Karpas-422 (cell line): ENCODE measurements at regions not wholly inside any gene's neighbourhood (a gene's known extent, or its start where the extent isn't known, plus 50 kb on each side); places are given as distances from the start of the nearest gene placed in this dataset.

ENCODE experiments used
- DNase-seq: peaks from one replicate; pipeline ENCODE4 v3.0.0-alpha.2; 2015
- H2AFZ ChIP-seq: fragments of 200-600 bp; sonication (generic); 2 replicates; pipeline ENCODE4 v1.6.1; 2014; ENCODE audit warnings: antibody characterized with exemption, low read length, mixed read lengths
- H3K27ac ChIP-seq: fragments of 200-600 bp; sonication (generic); 2 replicates; pipeline ENCODE4 v1.5.1; 2014; ENCODE audit warnings: mild to moderate bottlenecking, low read length, moderate library complexity
- H3K27me3 ChIP-seq: fragments of 200-600 bp; sonication (generic); 2 replicates; pipeline ENCODE4 v1.6.1; 2014; ENCODE audit warnings: low read length, mixed read lengths
- H3K36me3 ChIP-seq: fragments of 200-600 bp; sonication (generic); 2 replicates; pipeline ENCODE4 v1.6.1; 2014; ENCODE audit warnings: low read length, mixed read lengths; ENCODE audit not compliant: insufficient read depth
- H3K4me1 ChIP-seq: fragments of 200-600 bp; sonication (generic); 2 replicates; pipeline ENCODE4 v1.6.1; 2014; ENCODE audit warnings: mild to moderate bottlenecking, low read length, mixed read lengths
- H3K4me2 ChIP-seq: fragments of 200-600 bp; sonication (generic); 2 replicates; pipeline ENCODE4 v1.6.1; 2014; ENCODE audit warnings: low read length, low read depth, mild to moderate bottlenecking; ENCODE audit not compliant: poor library complexity, severe bottlenecking
- H3K4me3 ChIP-seq: fragments of 200-600 bp; sonication (generic); 2 replicates; pipeline ENCODE4 v1.5.1; 2014; ENCODE audit warnings: mild to moderate bottlenecking, antibody characterized with exemption, low read length, mixed read lengths
- H3K79me2 ChIP-seq: fragments of 200-600 bp; sonication (generic); 2 replicates; pipeline ENCODE4 v1.6.1; 2014; ENCODE audit warnings: mild to moderate bottlenecking, low read length, mixed read lengths
- H3K9ac ChIP-seq: fragments of 200-600 bp; sonication (generic); 2 replicates; pipeline ENCODE4 v1.6.0; 2014; ENCODE audit warnings: low read length
- H3K9me2 ChIP-seq: fragments of 200-600 bp; sonication (generic), shearing (Covaris generic); replicated peaks from 2 replicates; pipeline ENCODE4 v1.6.0; 2014; ENCODE audit warnings: mild to moderate bottlenecking, low read length, moderate library complexity; ENCODE audit not compliant: insufficient read depth
- H3K9me3 ChIP-seq: fragments of 300-700, 200-600 bp; sonication (generic); 2 replicates; pipeline ENCODE4 v1.6.1; 2014; ENCODE audit warnings: low read length, mixed read lengths
- H4K20me1 ChIP-seq: fragments of 200-600 bp; sonication (generic); 2 replicates; pipeline ENCODE4 v1.6.1; 2014; ENCODE audit warnings: mild to moderate bottlenecking, antibody characterized with exemption, low read length, low read depth; ENCODE audit not compliant: insufficient read depth

DNA sequence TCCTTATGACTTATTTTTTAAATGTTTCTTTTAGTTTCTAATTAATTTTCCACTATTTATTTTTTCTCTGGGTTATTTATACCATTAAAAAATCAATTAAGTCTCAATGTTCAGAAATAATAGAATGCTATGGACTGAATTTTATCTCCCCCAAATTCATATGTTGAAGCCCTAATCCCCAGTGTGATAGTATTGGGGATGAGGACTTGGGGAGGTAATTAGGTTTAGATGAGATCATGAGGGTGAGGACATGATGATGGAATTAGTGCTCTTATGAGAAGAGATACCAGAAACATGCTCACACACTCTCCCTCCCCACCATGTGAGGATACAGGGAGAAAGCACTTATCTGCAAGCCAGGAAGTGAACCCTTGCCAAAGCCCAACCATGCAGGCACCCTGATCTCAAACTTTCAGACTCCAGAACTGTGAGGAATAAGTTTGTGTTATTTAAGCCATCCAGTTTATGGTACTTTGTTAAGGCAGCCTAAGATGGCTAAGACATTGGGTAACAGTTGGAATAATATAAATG is 202.6 kb downstream of the MDFIC start:
- no peak overlapping the region for H3K9ac ChIP-seq
- no peaks in the 10 kb centered on the region for H3K27me3 ChIP-seq
- no peaks in the 10 kb centered on the region for H3K9me2 ChIP-seq
- H3K9me3 ChIP-seq: peaks cover 16% of the 10 kb centered on the region
- H3K4me2 ChIP-seq: no peak overlapping the region
- H3K4me3 ChIP-seq: no peak overlapping the region
- H3K4me1 ChIP-seq: no peaks in the 10 kb centered on the region
- no peaks in the 10 kb centered on the region for H4K20me1 ChIP-seq
- no peaks in the 10 kb centered on the region for H3K36me3 ChIP-seq
- no peaks in the 10 kb centered on the region for H3K79me2 ChIP-seq
- no peak for DNase-seq
- H2AFZ ChIP-seq: no peak overlapping the region
- H3K27ac ChIP-seq: no peak overlapping the region

DNA sequence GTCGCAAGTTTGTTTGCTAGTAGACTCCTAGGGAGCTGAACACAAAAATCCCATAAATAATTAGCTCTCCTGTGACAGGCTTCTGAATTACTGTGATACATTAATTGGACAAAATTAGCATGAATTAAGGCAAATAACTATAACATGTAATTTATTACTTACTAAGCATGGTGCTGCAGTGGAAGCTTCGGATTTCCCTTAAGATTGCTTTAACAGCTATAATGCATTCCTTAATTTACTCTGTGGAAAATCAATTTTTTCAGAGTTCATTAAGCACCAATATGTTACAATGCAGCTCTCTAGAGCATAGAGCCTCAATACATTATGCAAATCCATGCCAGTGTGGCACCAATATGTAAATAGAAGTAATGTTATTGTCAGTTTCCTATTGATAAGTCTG is 201.5 kb downstream of the MDFIC start:
- DNase-seq: no peak
- peaks cover 19% of the 10 kb centered on the region for H3K9me3 ChIP-seq
- H2AFZ ChIP-seq: no peak overlapping the region

DNA sequence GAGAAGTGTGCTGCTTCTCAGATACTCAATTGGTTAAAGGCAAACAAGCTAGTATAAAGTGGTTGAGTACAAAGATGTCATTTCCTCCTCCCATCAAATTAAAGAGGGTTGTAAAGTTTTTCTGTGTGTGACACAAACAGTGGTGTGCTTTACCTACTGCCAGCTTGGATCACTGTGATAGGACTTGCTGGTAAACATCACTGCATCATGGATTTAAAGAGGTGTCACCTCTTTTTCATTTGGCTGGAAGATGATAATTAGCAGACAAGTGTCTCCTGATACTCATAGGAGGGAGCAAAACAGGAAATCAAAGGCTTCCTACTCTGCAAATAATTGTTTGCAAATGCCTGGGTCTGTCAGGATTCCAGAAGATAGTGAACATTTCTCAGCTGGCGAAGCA is 200.5 kb downstream of the MDFIC start:
- Histone ChIP-seq H3K27ac (no peak overlapping the region), H3K27me3 (no peaks in the 10 kb centered on the region), H4K20me1 (no peaks in the 10 kb centered on the region), H2AFZ (no peak overlapping the region), H3K4me2 (no peak overlapping the region), H3K79me2 (no peaks in the 10 kb centered on the region), H3K4me3 (no peak overlapping the region), H3K9ac (no peak overlapping the region), H3K9me3 (peaks cover 18% of the 10 kb centered on the region), H3K9me2 (no peaks in the 10 kb centered on the region), H3K36me3 (no peaks in the 10 kb centered on the region), H3K4me1 (no peaks in the 10 kb centered on the region)
- no peak for DNase-seq

More for the DNA sequence above, 201.5 kb downstream of the MDFIC start:
- Histone ChIP-seq H3K9ac (no peak overlapping the region), H3K9me2 (no peaks in the 10 kb centered on the region), H3K4me1 (no peaks in the 10 kb centered on the region), H3K27ac (no peak overlapping the region), H3K79me2 (no peaks in the 10 kb centered on the region), H4K20me1 (no peaks in the 10 kb centered on the region), H3K4me3 (no peak overlapping the region), H3K4me2 (no peak overlapping the region), H3K27me3 (no peaks in the 10 kb centered on the region), H3K36me3 (no peaks in the 10 kb centered on the region)

DNA sequence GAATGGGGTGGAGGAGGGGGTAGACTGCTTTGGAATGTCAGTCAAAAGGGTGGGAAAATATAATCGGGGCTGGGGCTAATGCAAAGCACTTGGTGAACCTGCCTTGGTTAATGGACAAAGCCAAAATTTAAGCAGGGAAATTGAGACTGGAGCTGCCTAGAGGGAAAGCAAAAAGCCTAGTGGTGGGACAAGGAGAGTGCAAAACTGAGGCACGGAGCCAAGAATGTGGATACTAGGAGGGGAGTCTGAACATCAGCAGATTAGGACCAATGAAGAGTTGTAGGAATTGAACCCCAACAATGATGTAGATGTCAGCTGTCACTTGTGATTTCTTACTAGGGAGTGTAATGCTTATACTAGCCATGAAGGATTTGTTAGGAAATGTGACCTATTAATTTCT is 195.9 kb downstream of the MDFIC start:
- H4K20me1 ChIP-seq: no peaks in the 10 kb centered on the region
- DNase-seq: no peak
- H3K27me3 ChIP-seq: no peaks in the 10 kb centered on the region
- no peaks in the 10 kb centered on the region for H3K36me3 ChIP-seq
- H3K79me2 ChIP-seq: no peaks in the 10 kb centered on the region
- no peaks in the 10 kb centered on the region for H3K9me2 ChIP-seq
- H3K4me3 ChIP-seq: no peak overlapping the region
- no peak overlapping the region for H2AFZ ChIP-seq
- no peak overlapping the region for H3K9ac ChIP-seq
- no peak overlapping the region for H3K4me2 ChIP-seq
- H3K27ac ChIP-seq: no peak overlapping the region
- H3K4me1 ChIP-seq: no peaks in the 10 kb centered on the region
- H3K9me3 ChIP-seq: peaks cover 23% of the 10 kb centered on the region

DNA sequence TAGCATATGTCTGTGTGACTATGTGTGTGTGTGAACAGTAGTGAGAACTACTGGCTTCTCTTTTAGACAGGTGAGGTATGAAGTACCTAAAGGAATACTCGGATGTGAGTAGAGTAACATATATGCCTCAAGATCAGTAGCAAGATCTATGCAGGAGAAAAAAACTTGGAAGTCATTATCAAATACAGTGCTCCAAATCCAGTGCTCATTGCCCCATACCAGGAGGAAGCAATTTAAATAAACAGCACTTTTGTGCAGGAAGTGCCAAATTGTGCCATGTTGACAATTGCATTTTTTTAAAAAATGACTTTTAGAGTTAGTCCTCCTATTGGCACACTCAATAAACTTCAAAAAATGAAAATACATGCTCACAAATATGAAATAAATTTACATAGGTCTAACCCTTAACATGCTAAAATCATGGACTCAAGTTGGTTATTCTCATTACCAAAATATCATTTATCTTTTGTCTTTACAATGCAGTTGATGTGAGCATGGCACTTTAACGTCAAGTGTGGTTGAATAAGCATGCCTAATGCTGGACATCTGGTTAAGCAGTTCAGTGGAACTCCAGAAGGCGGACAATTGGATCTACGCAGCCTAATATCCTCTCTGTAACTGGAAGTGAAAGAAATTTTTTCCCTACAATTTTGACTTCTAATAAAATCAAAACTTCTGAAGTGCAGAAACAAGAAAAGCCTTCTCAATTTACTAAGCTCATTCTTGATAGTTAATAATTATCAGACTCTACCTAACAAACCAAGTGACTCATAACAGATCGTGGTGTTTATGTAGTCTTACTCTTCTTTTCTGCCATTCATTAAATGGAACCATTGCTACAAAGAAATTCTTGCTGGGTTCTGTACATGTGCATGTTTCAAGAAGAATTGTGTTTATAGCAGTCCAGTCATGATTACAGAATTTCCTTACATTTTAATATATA is 195.2 kb downstream of the MDFIC start:
- H3K36me3 ChIP-seq: no peaks in the 10 kb centered on the region
- no peak overlapping the region for H3K4me2 ChIP-seq

DNA sequence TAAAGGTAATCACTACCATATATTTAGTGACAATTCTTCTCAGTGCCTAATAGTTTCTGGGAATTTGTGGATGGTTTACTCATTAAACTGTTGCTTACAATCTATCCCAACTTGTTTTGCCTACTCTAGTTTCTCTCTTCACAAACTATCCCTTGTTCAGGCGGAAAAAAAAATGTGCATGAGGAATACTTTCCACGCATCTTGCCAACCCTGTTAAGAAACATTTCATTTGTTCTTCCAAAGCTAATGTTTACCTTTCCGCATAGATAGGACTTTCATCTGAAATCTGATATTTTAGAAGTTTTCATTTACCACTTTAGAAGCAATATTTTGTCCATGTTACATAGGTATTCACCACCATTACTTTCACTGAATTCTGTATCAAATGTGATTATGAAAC is 191.9 kb downstream of the MDFIC start:
- no peak overlapping the region for H2AFZ ChIP-seq
- no peak overlapping the region for H3K27ac ChIP-seq
- no peaks in the 10 kb centered on the region for H4K20me1 ChIP-seq
- no peaks in the 10 kb centered on the region for H3K79me2 ChIP-seq
- no peak overlapping the region for H3K4me2 ChIP-seq
- peaks cover 21% of the 10 kb centered on the region for H3K9me3 ChIP-seq
- H3K4me1 ChIP-seq: no peaks in the 10 kb centered on the region
- no peak for DNase-seq
- H3K4me3 ChIP-seq: no peak overlapping the region
- no peaks in the 10 kb centered on the region for H3K36me3 ChIP-seq
- no peaks in the 10 kb centered on the region for H3K9me2 ChIP-seq
- H3K27me3 ChIP-seq: no peaks in the 10 kb centered on the region
- no peak overlapping the region for H3K9ac ChIP-seq

More for the DNA sequence above, 195.2 kb downstream of the MDFIC start:
- Histone ChIP-seq H3K4me1 (no peaks in the 10 kb centered on the region), H3K27me3 (no peaks in the 10 kb centered on the region), H2AFZ (no peak overlapping the region), H3K9me2 (no peaks in the 10 kb centered on the region), H3K4me3 (no peak overlapping the region), H3K9ac (no peak overlapping the region), H4K20me1 (no peaks in the 10 kb centered on the region), H3K27ac (no peak overlapping the region), H3K9me3 (peaks cover 23% of the 10 kb centered on the region), H3K79me2 (no peaks in the 10 kb centered on the region)
- no peak for DNase-seq

DNA sequence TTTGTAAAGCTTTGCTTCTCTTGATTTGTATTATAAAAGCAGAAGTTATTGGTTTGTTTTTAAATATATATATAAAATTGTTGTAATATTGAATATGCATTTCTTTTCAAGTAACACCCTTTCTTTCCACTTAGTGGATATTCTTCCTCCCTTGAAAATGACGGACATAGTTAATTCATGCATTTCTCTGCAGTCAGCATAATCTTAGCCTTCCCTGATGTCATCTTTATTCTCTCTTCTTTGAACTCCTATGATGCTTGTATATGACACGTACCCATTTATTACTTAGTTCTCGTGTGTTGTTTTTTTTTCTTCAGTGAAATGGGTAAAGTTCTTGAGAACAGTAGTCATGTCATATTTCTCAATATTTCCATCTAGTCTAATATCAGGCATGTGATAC is 191.2 kb downstream of the MDFIC start:
- Histone ChIP-seq H3K27ac (no peak overlapping the region), H3K4me2 (no peak overlapping the region), H3K9ac (no peak overlapping the region), H3K36me3 (no peaks in the 10 kb centered on the region), H3K27me3 (no peaks in the 10 kb centered on the region), H3K4me3 (no peak overlapping the region), H3K9me3 (peaks cover 27% of the 10 kb centered on the region), H3K9me2 (no peaks in the 10 kb centered on the region), H2AFZ (no peak overlapping the region), H3K79me2 (no peaks in the 10 kb centered on the region), H3K4me1 (no peaks in the 10 kb centered on the region), H4K20me1 (no peaks in the 10 kb centered on the region)
- no peak for DNase-seq

DNA sequence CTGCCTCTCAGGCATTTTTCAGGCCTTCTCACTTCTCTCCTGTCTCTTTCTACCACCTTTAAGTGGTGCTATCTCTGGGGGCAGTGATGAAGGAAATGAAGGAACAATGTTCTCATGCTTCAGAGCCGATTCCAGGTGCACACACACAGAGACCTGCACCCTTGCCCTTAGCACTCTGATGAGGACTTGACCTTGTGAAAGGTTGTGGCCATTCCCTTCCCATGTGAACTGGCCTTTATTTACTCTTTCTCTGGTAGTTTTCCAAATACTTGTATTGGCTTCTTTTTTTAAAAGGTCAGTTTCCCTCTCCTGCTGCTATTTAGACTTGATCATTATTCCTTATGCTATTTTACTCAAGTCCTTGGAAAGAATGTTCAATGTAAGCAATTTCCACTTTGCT is 188.6 kb downstream of the MDFIC start:
- Histone ChIP-seq H4K20me1 (no peaks in the 10 kb centered on the region), H3K9me2 (no peaks in the 10 kb centered on the region), H3K9me3 (peaks cover 21% of the 10 kb centered on the region), H3K4me3 (no peak overlapping the region), H3K79me2 (no peaks in the 10 kb centered on the region), H3K4me2 (no peak overlapping the region), H3K27me3 (no peaks in the 10 kb centered on the region), H3K4me1 (no peaks in the 10 kb centered on the region), H3K27ac (no peak overlapping the region), H2AFZ (no peak overlapping the region), H3K36me3 (no peaks in the 10 kb centered on the region), H3K9ac (no peak overlapping the region)
- no peak for DNase-seq
